Stimulated activated CD4-positive, alpha-beta T cell treated with anti-CD3 and anti-CD28 coated beads, TNF-alpha, amount 100 ng/mL, for 48 hours (primary cell): ENCODE measurements at regions not wholly inside any gene's neighbourhood (a gene's known extent, or its start where the extent isn't known, plus 50 kb on each side); places are given as distances from the start of the nearest gene placed in this dataset.
A peak's percentile ranks its signal among the peaks of the same experiment; 100 is the strongest.

Experiments
- DNase-seq, 3 donors: peaks; one replicate each; pipeline ENCODE4 v3.0.0-alpha.2; 2020; ENCODE audit warnings: low read depth in 3 of 3

- DNase-seq = no peak
These were observed 341.7 kb downstream of the PRL start for GRCh38 chr6:21955053-21955595.

GRCh38 chr6:21955951-21956350 is 340.9 kb downstream of the PRL start:
- DNase-seq = no peak

- DNase-seq = no peak
These were observed 338.4 kb downstream of the PRL start for GRCh38 chr6:21958428-21958827.

- no peak for DNase-seq
These were observed 335.6 kb downstream of the PRL start for GRCh38 chr6:21961226-21961625.

- DNase-seq = no peak
These were observed 331.8 kb downstream of the PRL start for GRCh38 chr6:21965016-21965415.

- DNase-seq = no peak
These were observed 330.8 kb downstream of the PRL start for GRCh38 chr6:21965953-21966539.

- DNase-seq = no peak
These were observed 329.5 kb downstream of the PRL start for GRCh38 chr6:21967056-21967974.

- DNase-seq = no peak
These were observed 328.4 kb downstream of the PRL start for GRCh38 chr6:21968411-21968810.

GRCh38 chr6:21969192-21969591 is 327.6 kb downstream of the PRL start:
- no peak for DNase-seq

- DNase-seq = no peak
These were observed 326.1 kb downstream of the PRL start for GRCh38 chr6:21970569-21971300.

GRCh38 chr6:21971541-21971940 is 325.3 kb downstream of the PRL start:
- no peak for DNase-seq

GRCh38 chr6:21972516-21972915 is 324.3 kb downstream of the PRL start:
- DNase-seq = no peak

GRCh38 chr6:21977346-21977745 is 319.5 kb downstream of the PRL start:
- no peak for DNase-seq

GRCh38 chr6:21981235-21981833 is 315.5 kb downstream of the PRL start:
- DNase-seq = no peak

- no peak for DNase-seq
These were observed 312.7 kb downstream of the PRL start for GRCh38 chr6:21984135-21984534.

- DNase-seq = no peak
These were observed 312.3 kb downstream of the PRL start for GRCh38 chr6:21984561-21984960.

GRCh38 chr6:21985904-21986303 is 310.9 kb downstream of the PRL start:
- no peak for DNase-seq

GRCh38 chr6:21986703-21987102 is 310.1 kb downstream of the PRL start:
- no peak for DNase-seq

- peak in 1 of 3 donors; percentile 3 for DNase-seq
These were observed 309.3 kb downstream of the PRL start for GRCh38 chr6:21987501-21987957.

GRCh38 chr6:21990577-21990976 is 306.3 kb downstream of the PRL start:
- no peak for DNase-seq

GRCh38 chr6:21992178-21992967 is 304.5 kb downstream of the PRL start:
- DNase-seq = no peak
